ENCODE measurements at regions not wholly inside any gene's neighbourhood (a gene's known extent, or its start where the extent isn't known, plus 50 kb on each side); places are given as distances from the start of the nearest gene placed in this dataset.

DNA sequence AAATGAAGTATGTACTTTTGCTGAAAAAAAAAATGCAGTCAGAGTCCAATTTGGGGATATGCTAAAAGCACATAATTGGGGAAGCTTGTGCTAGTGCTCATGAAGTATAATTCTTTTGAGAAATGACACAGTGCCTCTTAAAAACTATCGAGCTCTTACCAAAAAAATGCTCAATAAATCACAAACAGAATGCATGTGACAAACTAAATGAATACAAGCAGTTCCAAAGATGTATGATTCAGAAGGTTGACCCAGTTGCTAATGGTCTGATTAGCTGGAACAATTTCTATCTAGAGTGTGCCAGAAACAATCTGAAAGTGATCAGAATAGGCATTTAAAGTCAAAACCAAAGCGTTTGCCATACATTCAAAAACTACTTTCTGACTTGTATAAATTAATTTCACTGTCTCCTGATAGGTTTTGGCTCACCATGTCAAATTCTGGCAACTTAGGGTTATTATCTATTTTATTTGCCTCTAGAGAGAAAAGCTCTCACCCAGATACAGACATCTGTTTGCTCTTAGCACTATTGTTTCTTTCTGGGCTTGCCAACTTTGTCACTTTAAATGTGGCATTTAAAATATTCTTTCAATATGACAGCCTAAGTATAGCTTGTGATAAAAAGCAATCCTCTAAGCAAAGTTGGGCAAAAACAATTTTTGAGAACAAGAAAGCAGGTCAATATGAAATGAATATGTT is 114.7 kb upstream of the AHR start:
- DNase-seq: no peak

- DNase-seq: peak; percentile 10
These were observed 113.4 kb upstream of the AHR start for GRCh38 chr7:17184805-17185689.

GRCh38 chr7:17185690-17186070 is 112.8 kb upstream of the AHR start:
- peak; percentile 46 for DNase-seq

- DNase-seq: no peak
These were observed 111.5 kb upstream of the AHR start for GRCh38 chr7:17186745-17187530.

GRCh38 chr7:17194656-17195055 is 103.8 kb upstream of the AHR start:
- no peak for DNase-seq

- no peak for DNase-seq
These were observed 102.9 kb upstream of the AHR start for GRCh38 chr7:17195576-17195975.

DNA sequence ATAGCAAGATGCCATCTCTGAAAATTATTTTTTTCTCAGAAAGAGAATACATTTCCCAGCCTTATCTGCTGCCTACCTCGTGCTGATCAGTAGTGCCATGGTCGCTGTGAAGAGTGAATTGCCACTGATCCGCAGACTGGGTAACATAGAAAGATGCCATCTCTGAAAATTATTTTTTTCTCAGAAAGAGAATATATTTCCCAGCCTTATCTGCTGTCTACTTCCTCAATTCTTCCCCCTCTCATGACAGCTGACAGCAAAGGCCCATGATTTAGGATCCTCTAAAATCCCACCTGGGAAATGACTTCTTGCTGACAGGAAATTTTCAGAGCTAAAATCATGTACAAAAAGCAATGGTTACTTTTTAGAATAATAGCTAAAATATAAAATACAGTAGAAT is 92.5 kb upstream of the AHR start:
- DNase-seq: no peak

- DNase-seq: no peak
These were observed 92.0 kb upstream of the AHR start for GRCh38 chr7:17206349-17206905.

GRCh38 chr7:17207220-17207619 is 91.2 kb upstream of the AHR start:
- no peak for DNase-seq

- no peak for DNase-seq
These were observed 89.4 kb upstream of the AHR start for GRCh38 chr7:17209101-17209500.

DNA sequence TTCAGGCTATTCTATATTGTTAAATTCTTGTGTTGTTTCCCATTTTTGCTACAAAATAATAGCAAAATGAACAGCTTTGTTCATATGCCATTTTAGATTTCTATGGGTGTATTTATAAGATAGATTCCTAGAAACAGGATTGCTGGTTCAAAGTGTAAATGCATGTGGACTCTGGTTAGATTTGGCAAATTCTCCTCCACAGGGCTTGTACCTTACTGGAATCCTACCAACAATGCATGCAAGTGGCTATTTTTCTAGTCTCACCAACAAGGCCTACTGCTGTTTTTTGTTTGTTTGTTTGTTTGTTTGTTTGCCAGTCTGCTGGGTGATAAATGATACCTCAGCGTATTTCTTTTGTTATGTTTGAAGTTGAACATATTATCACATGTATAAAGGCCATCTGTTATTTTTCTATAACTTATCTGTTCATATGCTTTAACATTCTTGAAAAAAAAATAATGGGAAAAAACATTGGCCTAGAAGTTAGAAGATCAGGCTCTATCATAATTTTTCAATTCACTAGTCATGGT is 87.1 kb upstream of the AHR start:
- no peak for DNase-seq

DNA sequence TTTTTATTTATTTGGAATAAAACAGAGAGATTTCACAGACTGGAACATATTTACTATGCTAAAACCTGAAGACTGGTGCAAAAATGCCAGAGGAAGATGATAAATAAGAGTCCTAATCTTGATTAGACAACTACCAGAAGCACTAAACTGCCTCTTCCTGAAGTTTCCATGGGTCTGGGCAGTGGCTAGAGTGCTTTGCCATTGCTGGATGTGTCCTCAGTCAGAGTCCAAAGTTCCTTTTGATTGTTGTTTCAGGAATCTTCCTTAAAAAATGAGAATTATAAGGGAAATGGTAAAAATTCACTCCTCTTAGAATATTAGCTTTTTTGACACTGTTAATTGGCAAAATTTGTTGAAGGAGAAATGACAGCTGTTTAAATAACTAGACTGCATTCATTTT is 86.3 kb upstream of the AHR start:
- DNase-seq: no peak

DNA sequence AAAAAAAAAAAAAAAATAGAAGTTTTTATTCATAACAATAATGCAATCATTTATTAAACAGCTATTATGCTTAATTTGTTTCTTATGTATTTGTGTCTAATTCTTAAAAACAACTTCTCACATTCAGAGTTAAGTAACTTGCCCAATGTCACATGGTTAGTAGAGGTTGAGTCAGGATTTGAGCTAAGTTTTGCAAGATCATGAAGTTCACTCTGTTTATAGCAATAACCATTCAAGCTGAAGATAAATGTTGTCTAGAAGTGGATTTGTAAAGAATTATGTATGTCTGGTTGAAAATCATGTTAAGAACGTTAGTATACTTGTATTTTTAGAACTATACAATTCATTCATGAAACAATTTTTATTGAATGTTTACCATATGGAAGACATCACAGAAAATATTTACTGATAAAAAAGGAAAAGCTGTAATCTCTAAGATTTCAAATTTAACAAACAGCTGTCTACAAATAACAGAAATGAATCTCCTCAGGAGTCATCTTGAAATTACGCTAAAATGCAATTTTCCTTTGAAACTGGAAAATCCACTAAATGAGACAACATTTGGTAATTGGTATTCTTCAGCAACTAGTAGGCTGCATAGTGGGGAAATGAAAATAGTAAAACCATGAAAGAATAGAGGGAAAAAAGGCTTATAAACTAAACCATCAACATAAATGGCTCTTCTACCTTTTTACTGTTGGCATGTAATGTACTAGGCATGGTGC is 70.5 kb upstream of the AHR start:
- DNase-seq: no peak

GRCh38 chr7:17229228-17229627 is 69.2 kb upstream of the AHR start:
- DNase-seq: no peak

- DNase-seq: no peak
These were observed 68.2 kb upstream of the AHR start for GRCh38 chr7:17230099-17230807.

GRCh38 chr7:17233603-17234002 is 64.8 kb upstream of the AHR start:
- no peak for DNase-seq

GRCh38 chr7:17234030-17234397 is 64.4 kb upstream of the AHR start:
- peak; percentile 87 for DNase-seq

- peak; percentile 96 for DNase-seq
These were observed 63.9 kb upstream of the AHR start for GRCh38 chr7:17234398-17235031.

GRCh38 chr7:17236171-17236570 is 62.3 kb upstream of the AHR start:
- no peak for DNase-seq

DNA sequence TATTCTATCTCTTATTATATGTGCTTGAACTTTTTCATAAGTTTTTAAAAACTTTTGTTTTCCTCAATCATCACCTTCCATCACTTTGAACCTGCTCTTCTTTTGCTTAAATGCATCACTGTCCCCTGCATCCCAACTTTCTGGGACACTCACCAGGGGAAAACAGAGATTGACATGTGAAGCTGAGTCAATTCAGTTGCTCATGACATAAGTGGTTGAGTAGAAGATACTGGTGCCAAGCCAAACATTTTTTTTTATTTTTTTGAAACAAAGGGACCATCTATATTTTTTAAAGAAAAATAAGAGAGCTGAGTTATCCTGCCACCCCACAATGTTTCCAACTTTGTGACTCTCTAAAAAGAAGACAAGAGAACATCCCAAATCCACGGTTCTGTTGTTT is 61.8 kb upstream of the AHR start:
- no peak for DNase-seq

GRCh38 chr7:17239046-17239445 is 59.4 kb upstream of the AHR start:
- DNase-seq: no peak

Data from CD4-positive, alpha-beta T cell treated with Interleukin-4 for 4 hours (primary cell).